H9 (cell line): ENCODE measurements at regions not wholly inside any gene's neighbourhood (a gene's known extent, or its start where the extent isn't known, plus 50 kb on each side); places are given as distances from the start of the nearest gene placed in this dataset.

ENCODE experiments used
- DNase-seq: peaks from one replicate; pipeline ENCODE4 v3.0.0-alpha.2; 2017
- H2AFZ ChIP-seq: one replicate; pipeline ENCODE4 v1.6.1; 2013; ENCODE audit warnings: mild to moderate bottlenecking, low read length, control low read depth, moderate library complexity
- H2AK5ac ChIP-seq: 2 replicates; pipeline ENCODE4 v1.6.1; 2013; ENCODE audit warnings: low read length, control low read depth, mixed read lengths; ENCODE audit not compliant: insufficient read length
- H2BK120ac ChIP-seq: one replicate; pipeline ENCODE4 v1.6.1; 2013; ENCODE audit warnings: low read depth, mild to moderate bottlenecking, low read length, control low read depth, inconsistent platforms; ENCODE audit not compliant: poor library complexity, severe bottlenecking
- H2BK12ac ChIP-seq: 2 replicates; pipeline ENCODE4 v1.6.1; 2013; ENCODE audit warnings: low read length, control low read depth, mixed read lengths, low read depth; ENCODE audit not compliant: insufficient read length
- H2BK15ac ChIP-seq: 2 replicates; pipeline ENCODE4 v1.6.1; 2013; ENCODE audit warnings: low read depth, low read length, control low read depth
- H2BK20ac ChIP-seq: one replicate; pipeline ENCODE4 v1.6.1; 2013; ENCODE audit warnings: low read depth, mild to moderate bottlenecking, low read length, control low read depth, inconsistent platforms; ENCODE audit not compliant: poor library complexity, severe bottlenecking
- H2BK5ac ChIP-seq: 2 replicates; pipeline ENCODE4 v1.6.1; 2013; ENCODE audit warnings: low read length, control low read depth, mixed read lengths; ENCODE audit not compliant: insufficient read length
- H3K14ac ChIP-seq: 2 replicates; pipeline ENCODE4 v1.6.1; 2013; ENCODE audit warnings: low read length, control low read depth; ENCODE audit not compliant: insufficient read depth
- H3K18ac ChIP-seq: 2 replicates; pipeline ENCODE4 v1.6.1; 2013; ENCODE audit warnings: low read depth, mild to moderate bottlenecking, mixed read lengths, low read length, control low read depth; ENCODE audit not compliant: insufficient read length
- H3K23ac ChIP-seq: 2 replicates; pipeline ENCODE4 v1.6.1; 2013; ENCODE audit warnings: low read length, control low read depth, mixed read lengths, low read depth; ENCODE audit not compliant: insufficient read length
- H3K23me2 ChIP-seq: 2 replicates; pipeline ENCODE4 v1.6.1; 2013; ENCODE audit warnings: low read depth, mild to moderate bottlenecking, mixed read lengths, low read length, control low read depth; ENCODE audit not compliant: insufficient read length, poor library complexity, severe bottlenecking
- H3K27ac ChIP-seq: 2 replicates; pipeline ENCODE4 v1.5.1; 2013; ENCODE audit warnings: low read length, control low read depth, mixed read lengths, low read depth; ENCODE audit not compliant: insufficient read length
- H3K27me3 ChIP-seq: 2 replicates; pipeline ENCODE4 v1.6.1; 2013; ENCODE audit warnings: low read length, control low read depth, inconsistent platforms; ENCODE audit not compliant: insufficient read depth
- H3K4ac ChIP-seq: 2 replicates; pipeline ENCODE4 v1.6.1; 2013; ENCODE audit warnings: low read depth, mild to moderate bottlenecking, control low read depth, inconsistent platforms, low read length, moderate library complexity
- H3K4me1 ChIP-seq: 2 replicates; pipeline ENCODE4 v1.6.1; 2013; ENCODE audit warnings: low read length, control low read depth, inconsistent platforms; ENCODE audit not compliant: insufficient read depth
- H3K4me2 ChIP-seq: 2 replicates; pipeline ENCODE4 v1.6.1; 2013; ENCODE audit warnings: low read length, control low read depth, mixed read lengths; ENCODE audit not compliant: insufficient read length, insufficient read depth
- H3K56ac ChIP-seq: 2 replicates; pipeline ENCODE4 v1.6.1; 2013; ENCODE audit warnings: low read depth, mild to moderate bottlenecking, mixed read lengths, low read length, control low read depth; ENCODE audit not compliant: insufficient read length
- H3K79me1 ChIP-seq: 2 replicates; pipeline ENCODE4 v1.6.1; 2013; ENCODE audit warnings: low read depth, mild to moderate bottlenecking, moderate library complexity, low read length, control low read depth, inconsistent platforms; ENCODE audit not compliant: insufficient read depth, poor library complexity, severe bottlenecking
- H3K79me2 ChIP-seq: 2 replicates; pipeline ENCODE4 v1.6.1; 2013; ENCODE audit warnings: low read length, control low read depth, inconsistent platforms; ENCODE audit not compliant: insufficient read depth
- H3K9ac ChIP-seq: 2 replicates; pipeline ENCODE4 v1.6.1; 2013; ENCODE audit warnings: low read length, control low read depth, mixed read lengths; ENCODE audit not compliant: insufficient read length; ENCODE audit errors: extremely low read depth
- H3K9me3 ChIP-seq: one replicate; pipeline ENCODE4 v1.6.1; 2013; ENCODE audit warnings: low read depth, low read length, inconsistent platforms; ENCODE audit not compliant: control insufficient read depth
- H3T11ph ChIP-seq: one replicate; pipeline ENCODE4 v1.6.1; 2013; ENCODE audit warnings: mild to moderate bottlenecking, low read length, control low read depth, inconsistent platforms
- H4K20me1 ChIP-seq: one replicate; pipeline ENCODE4 v1.6.1; 2013; ENCODE audit not compliant: control insufficient read depth, insufficient read length, insufficient read depth
- H4K5ac ChIP-seq: 2 replicates; pipeline ENCODE4 v1.6.1; 2013; ENCODE audit warnings: low read depth, mild to moderate bottlenecking, mixed read lengths, low read length, control low read depth; ENCODE audit not compliant: insufficient read length
- H4K8ac ChIP-seq: replicated peaks from 2 replicates; pipeline ENCODE4 v1.6.1; 2013; ENCODE audit warnings: low read length, control low read depth, mixed read lengths, low read depth; ENCODE audit not compliant: insufficient read length
- H4K91ac ChIP-seq: 2 replicates; pipeline ENCODE4 v1.6.1; 2013; ENCODE audit warnings: low read depth, mild to moderate bottlenecking, moderate library complexity, mixed read lengths, low read length, control low read depth; ENCODE audit not compliant: insufficient read length
- H3K27ac Mint-ChIP-seq, 3 experiments: 2 replicates in 2 of 3; 3 replicates in 1 of 3; pipeline ENCODE4 v1.8.0; 2020 to 2021; ENCODE audit warnings: mixed read lengths in 3 of 3, mild to moderate bottlenecking in 1 of 3, moderate library complexity in 1 of 3
- H3K27me3 Mint-ChIP-seq: 2 replicates; pipeline ENCODE4 v1.8.0; 2021; ENCODE audit warnings: low read depth, mild to moderate bottlenecking, moderate library complexity, mixed read lengths
- H3K36me3 Mint-ChIP-seq, 3 experiments: 2 replicates in 2 of 3; 3 replicates in 1 of 3; pipeline ENCODE4 v1.8.0; 2020 to 2021; ENCODE audit warnings: low read depth in 3 of 3, mixed read lengths in 3 of 3; ENCODE audit not compliant: insufficient read depth in 1 of 3
- H3K4me1 Mint-ChIP-seq, 2 experiments: 2 replicates each; pipeline ENCODE4 v1.8.0; 2020; ENCODE audit warnings: mixed read lengths in 2 of 2
- H3K4me3 Mint-ChIP-seq, 2 experiments: 2 replicates in 1 of 2; 3 replicates in 1 of 2; pipeline ENCODE4 v1.8.0; 2020 to 2021; ENCODE audit warnings: mild to moderate bottlenecking in 2 of 2, mixed read lengths in 2 of 2, moderate library complexity in 1 of 2
- H3K9me3 Mint-ChIP-seq, 2 experiments: 2 replicates in 1 of 2; 3 replicates in 1 of 2; pipeline ENCODE4 v1.8.0; 2020; ENCODE audit warnings: mild to moderate bottlenecking in 2 of 2, mixed read lengths in 2 of 2, moderate library complexity in 1 of 2
- WGBS: extraction: QIAGEN DNeasy Blood & Tissue Kit; methylation state at CpG from one replicate; pipeline ENCODE4 v1.1.7; 2013; ENCODE audit warnings: missing lambda C conversion rate, low lambda C conversion rate, mixed read lengths; ENCODE audit not compliant: insufficient read length; ENCODE audit errors: extremely low coverage; 5-methylcytosine and 5-hydroxymethylcytosine counted together
- TF ChIP-seq, protein P1 (sequence below): fragments of 200-600 bp; sonication (generic); conservative IDR thresholded peaks from 3 replicates; pipeline ENCODE4 v1.8.0; 2021; ENCODE audit warnings: antibody characterized with exemption, mild to moderate bottlenecking

DNA sequence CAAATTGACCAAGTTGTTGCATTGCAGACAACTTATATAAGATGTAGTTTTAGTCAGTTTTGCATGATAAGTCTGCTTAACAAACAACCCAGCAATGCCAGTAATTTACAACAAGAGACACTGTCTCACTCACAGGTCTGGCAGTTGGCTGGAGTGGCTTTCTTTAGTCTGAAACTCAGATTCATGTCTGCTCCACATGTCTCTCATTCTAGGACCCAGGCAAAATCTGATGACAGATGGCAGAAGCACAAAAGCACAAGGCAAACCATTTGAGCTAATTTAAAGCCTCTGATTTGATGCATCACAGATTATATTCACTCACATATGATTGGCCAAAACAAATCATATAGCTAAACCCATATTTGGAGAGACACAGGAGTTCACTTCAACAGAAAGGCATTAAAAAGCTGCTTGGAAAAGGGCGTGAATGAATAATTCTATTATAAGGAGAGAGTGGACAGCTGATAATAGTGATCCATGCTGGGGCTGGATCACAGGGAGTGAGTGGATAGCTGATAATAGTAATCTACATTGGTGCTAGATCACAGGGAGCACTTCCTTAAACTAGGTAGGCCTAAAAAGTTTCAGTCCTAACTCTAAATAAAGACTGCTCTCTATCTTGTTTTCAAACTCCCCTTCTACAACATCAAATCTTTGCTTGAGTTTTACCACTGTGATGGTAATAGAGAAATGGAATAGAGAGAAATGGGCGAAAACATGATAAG, 593.2 kb upstream of the ZNF804A start:
- H3K4me1 Mint-ChIP-seq, result no peaks in the 10 kb centered on the region
- no peaks in the 10 kb centered on the region for H3K27me3 Mint-ChIP-seq
- no peaks in the 10 kb centered on the region for H3K27me3 ChIP-seq
- H3K23ac ChIP-seq, result no peak overlapping the region
- H3K23me2 ChIP-seq, result no peaks in the 10 kb centered on the region
- no peaks in the 10 kb centered on the region for H3K9me3 Mint-ChIP-seq
- no peak overlapping the region for H3K14ac ChIP-seq
- H3K36me3 Mint-ChIP-seq, result no peaks in the 10 kb centered on the region
- H2BK20ac ChIP-seq, result no peak overlapping the region
- no peaks in the 10 kb centered on the region for H4K20me1 ChIP-seq
- no CpG with 5 or more reads among the region's 2 CpGs for WGBS
- TF ChIP-seq, protein P1, sequence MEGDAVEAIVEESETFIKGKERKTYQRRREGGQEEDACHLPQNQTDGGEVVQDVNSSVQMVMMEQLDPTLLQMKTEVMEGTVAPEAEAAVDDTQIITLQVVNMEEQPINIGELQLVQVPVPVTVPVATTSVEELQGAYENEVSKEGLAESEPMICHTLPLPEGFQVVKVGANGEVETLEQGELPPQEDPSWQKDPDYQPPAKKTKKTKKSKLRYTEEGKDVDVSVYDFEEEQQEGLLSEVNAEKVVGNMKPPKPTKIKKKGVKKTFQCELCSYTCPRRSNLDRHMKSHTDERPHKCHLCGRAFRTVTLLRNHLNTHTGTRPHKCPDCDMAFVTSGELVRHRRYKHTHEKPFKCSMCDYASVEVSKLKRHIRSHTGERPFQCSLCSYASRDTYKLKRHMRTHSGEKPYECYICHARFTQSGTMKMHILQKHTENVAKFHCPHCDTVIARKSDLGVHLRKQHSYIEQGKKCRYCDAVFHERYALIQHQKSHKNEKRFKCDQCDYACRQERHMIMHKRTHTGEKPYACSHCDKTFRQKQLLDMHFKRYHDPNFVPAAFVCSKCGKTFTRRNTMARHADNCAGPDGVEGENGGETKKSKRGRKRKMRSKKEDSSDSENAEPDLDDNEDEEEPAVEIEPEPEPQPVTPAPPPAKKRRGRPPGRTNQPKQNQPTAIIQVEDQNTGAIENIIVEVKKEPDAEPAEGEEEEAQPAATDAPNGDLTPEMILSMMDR, result no peak
- H3K9ac ChIP-seq, result no peak overlapping the region
- no peak overlapping the region for H3K27ac ChIP-seq
- no peak overlapping the region for H3K4me2 ChIP-seq
- no peaks in the 10 kb centered on the region for H3K9me3 ChIP-seq
- no peak overlapping the region for H3K27ac Mint-ChIP-seq
- no peak overlapping the region for H3T11ph ChIP-seq
- H2AK5ac ChIP-seq, result no peak overlapping the region
- H2BK120ac ChIP-seq, result no peak overlapping the region
- no peak overlapping the region for H4K8ac ChIP-seq
- no peak overlapping the region for H3K56ac ChIP-seq
- no peak overlapping the region for H2BK12ac ChIP-seq
- no peak overlapping the region for H4K91ac ChIP-seq
- no peak overlapping the region for H2BK15ac ChIP-seq
- no peak overlapping the region for H3K4ac ChIP-seq
- no peaks in the 10 kb centered on the region for H3K79me2 ChIP-seq
- H3K4me1 ChIP-seq, result no peaks in the 10 kb centered on the region
- H2BK5ac ChIP-seq, result no peak overlapping the region
- no peak overlapping the region for H3K4me3 Mint-ChIP-seq
- H4K5ac ChIP-seq, result no peak overlapping the region
- no peaks in the 10 kb centered on the region for H3K79me1 ChIP-seq
- H2AFZ ChIP-seq, result no peak overlapping the region
- H3K18ac ChIP-seq, result no peak overlapping the region
- no peak for DNase-seq
